ENCODE measurements at regions not wholly inside any gene's neighbourhood (a gene's known extent, or its start where the extent isn't known, plus 50 kb on each side); places are given as distances from the start of the nearest gene placed in this dataset.

DNA sequence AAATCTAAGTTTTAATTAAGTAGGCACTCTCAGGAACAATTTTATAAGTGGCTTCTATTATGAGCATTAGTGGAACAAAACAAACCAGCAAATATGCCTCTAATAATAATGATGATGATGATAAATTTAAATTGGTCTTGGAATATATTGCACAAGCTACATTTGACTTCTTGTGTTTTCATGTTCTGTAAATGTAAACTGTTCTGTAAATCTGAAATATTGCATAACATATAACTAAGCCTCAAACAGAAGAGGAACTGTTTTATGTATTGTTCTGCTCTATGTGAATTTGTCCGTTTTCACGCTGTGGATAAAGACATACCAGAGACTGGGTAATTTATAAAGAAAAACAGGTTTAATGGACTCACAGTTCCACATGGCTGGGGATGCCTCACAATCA, 625.2 kb upstream of the CELF2 start:
- TF ChIP-seq CTCF (conservative IDR thresholded peaks at IDR 0.05 in 1 of 2, IDR thresholded peaks at IDR 0.05 in 1 of 2; ENCODE audit: extremely low read depth in 1 of 2, insufficient read depth in 1 of 2, low read depth in 1 of 2, low read length in 2 of 2): no peak
- no peak for TF ChIP-seq EZH2 (IDR thresholded peaks at IDR 0.05; ENCODE audit: borderline replicate concordance, low read length)

Data from mammary epithelial cell (primary cell).